HG03558 (cell line): ENCODE measurements at regions not wholly inside any gene's neighbourhood (a gene's known extent, or its start where the extent isn't known, plus 50 kb on each side); places are given as distances from the start of the nearest gene placed in this dataset.

Experiments used
- ATAC-seq: cut with Tn5 transposase; IDR thresholded peaks from one replicate; pipeline ENCODE4 v1.9.1; 2021; ENCODE audit warnings: moderate number of reproducible peaks; ENCODE audit not compliant: unreplicated experiment; ENCODE audit errors: extremely low read depth

DNA sequence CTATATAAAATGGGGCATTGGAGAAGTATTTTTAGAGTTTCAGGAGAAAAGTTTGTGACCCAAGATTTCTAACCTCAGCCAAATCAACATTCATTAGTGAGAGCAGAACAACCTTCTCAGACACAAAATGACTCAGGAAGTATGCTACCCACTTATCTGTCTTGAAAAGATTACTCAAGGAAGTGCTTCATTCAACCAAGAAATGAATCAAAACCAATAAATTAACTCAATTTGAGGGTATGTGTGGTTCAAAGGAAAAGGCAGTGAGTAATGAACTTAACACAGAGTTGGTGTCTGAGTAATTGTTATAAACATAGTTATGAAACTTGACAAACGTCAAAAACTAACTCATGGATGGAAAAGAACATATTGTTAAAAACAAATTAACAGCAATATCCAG, 227.6 kb downstream of the HAO1 start:
- no peak for ATAC-seq

DNA sequence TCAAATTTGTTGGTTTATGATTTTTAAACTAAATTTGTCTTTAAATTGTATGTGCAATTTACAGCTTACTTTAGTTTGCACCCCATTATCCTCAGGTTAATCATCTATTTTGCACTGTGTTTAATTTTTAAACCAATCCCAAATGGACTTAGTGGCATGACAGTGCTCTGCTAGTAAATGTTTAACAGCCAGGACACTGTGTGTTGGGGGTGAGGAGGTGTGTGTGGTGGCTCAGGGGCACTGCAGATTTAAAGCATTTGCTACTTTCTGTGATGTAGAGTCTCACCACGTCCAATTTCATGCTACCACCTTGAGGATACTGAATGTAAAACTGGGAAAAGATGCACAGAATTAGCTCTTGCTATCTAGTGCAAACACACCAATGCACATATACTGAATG, 225.7 kb downstream of the HAO1 start:
- no peak for ATAC-seq

- ATAC-seq = no peak
Observed at GRCh38 chr20:7716286-7716972, 223.8 kb downstream of the HAO1 start.

DNA sequence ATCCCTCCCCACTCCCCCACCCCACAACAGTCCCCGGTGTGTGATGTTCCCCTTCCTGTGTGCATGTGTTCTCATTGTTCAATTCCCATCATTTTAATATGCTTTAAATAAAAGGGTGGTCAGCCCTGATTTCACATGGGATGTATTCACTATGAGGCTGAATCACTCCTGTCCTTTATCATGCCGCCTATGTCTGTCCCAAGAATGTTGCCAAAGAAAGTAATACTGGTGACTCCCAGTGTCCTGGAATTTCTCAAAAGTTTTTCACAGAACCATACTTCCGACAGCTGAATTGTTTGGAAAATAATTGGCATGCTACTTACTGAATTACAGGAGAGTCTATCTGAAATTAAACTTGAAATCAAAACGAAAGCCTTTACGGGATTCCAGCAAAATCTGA, 217.7 kb downstream of the HAO1 start:
- ATAC-seq = no peak

DNA sequence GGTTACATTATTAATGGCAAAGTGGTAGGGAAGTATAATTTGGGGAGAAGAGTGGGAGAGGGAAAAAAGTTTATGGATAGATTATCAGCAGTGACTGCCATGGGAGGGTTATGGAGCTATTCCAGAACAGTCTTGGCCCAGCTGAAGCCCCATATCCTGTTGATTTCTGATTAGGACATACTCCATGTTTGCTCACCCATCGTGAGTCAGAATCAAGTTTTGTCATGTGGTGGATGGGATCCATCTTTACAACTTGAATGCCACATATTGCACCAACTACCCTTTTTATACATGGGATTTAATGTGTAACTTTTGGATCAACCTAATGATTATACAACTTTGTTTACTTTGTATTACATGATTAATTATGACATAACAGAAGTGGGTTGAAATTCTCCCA, 217.0 kb downstream of the HAO1 start:
- ATAC-seq = no peak

- no peak for ATAC-seq
Observed at GRCh38 chr20:7728338-7728737, 211.9 kb downstream of the HAO1 start.

GRCh38 chr20:7734216-7734615, 206.0 kb downstream of the HAO1 start:
- no peak for ATAC-seq

GRCh38 chr20:7736336-7736735, 203.9 kb downstream of the HAO1 start:
- ATAC-seq = no peak

DNA sequence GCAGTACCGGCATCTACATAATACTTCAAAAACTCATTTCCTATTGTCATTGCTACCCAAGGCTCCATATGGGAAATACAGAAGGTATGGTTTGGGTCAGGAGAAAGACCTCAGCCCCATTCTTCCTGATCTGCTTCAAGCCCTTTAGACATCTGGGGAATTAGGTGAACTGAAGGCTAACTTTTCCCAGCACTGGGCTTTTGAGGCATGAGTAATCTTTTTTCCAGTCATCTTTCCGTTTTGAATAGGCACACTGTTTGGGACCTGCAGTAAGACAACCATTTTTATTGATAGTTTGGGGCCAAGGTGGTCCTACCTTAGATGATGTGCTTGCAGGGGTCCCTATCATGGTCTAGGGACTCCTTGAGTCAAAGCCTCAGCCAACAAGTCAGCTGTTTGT, 198.4 kb downstream of the HAO1 start:
- no peak for ATAC-seq

DNA sequence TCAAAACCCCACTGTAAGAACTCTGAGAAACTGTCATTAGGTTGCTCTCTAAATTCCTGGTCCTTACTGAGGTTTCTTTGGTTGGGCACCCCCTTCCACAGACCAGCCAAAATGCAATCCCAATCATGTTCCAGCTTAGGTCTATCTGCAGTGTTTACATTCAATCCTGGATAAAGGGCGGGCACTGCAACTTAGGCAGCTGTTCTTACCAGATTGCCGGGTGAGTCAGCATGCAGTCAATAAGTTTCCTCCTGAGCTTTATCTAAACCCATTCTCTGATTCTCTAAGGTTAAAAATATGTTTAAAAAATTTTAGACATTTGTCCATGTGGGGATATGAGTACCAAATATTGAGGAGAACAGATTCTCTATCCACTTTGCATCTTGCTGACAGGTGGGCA, 197.8 kb downstream of the HAO1 start:
- no peak for ATAC-seq

DNA sequence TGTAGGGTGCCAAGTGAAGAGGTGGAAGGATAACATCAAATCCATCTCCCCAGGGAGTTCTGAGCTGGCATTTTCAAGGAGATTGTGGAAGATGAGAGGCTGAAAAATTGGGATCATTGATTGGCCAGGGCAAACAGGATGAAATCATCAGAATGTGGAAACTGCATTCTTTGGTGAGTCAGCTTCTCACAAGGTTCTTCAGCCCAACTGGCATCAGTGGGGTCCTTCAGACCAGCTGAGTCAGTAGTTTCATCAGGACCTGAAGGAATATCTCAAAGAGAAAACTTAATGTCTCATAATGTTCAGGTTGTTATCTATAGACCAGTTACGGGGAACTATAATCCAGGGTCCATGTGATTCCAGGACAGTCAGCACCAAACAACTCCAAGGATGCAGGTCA, 195.8 kb downstream of the HAO1 start:
- ATAC-seq = no peak

DNA sequence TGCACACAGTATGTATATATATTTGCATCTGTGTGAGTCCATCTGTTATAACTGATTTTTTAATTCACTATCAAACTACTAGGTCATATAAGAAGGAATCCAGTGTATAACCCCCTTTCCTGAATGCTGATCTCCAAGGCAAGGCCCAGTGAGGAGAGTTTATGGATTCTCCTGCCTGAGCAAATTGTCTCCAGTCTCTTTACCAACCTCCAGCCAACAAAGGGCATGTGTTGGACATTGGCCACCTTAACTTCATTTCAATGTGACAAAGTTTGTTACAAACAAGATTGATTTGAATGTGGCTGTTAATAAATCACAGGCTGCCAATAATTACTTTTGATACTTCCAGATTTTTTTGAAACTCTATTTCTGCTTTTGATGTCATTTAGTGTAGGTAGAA, 191.6 kb downstream of the HAO1 start:
- no peak for ATAC-seq

GRCh38 chr20:7754102-7754501, 186.2 kb downstream of the HAO1 start:
- ATAC-seq = no peak

- ATAC-seq = no peak
Observed at GRCh38 chr20:7758406-7758805, 181.9 kb downstream of the HAO1 start.

DNA sequence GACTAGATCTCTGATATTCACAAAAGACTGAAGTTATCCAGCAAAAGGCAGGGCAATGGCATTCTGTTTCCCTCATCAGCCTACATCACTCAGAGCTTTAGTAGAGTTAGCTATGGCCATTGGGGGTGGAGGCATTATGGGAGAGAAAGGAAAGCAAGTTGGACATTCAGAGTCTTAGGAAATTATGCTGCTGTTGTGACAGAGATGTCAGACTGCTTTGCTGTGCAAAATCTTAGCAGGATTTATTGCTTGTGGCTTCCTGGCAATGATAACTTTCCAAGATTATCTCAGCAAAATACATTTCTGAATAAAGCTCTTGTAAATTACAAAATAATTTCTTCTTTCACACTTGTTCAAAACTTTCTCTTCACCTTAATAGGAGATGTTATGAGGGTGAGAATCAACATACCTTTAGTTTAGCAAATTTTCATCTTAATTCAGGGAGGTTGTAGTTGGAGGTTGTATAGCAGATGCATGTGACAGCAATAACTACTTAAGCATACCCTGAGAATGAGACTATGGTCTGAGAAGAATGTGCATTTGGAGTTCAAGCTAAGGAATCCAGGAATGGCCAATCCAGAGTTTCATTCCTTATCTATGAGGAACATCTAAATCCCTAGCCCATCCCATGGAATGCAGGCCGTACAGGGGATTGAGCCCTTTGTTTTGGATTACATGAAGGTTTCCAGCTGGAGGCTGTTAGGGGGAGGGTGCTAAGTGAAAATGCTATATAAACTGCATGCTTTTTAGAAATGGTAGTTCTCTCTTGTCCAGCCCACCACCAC, 179.8 kb downstream of the HAO1 start:
- no peak for ATAC-seq

GRCh38 chr20:7765221-7765620, 175.0 kb downstream of the HAO1 start:
- ATAC-seq = peak; percentile 69

- ATAC-seq = no peak
Observed at GRCh38 chr20:7770046-7770445, 170.2 kb downstream of the HAO1 start.

DNA sequence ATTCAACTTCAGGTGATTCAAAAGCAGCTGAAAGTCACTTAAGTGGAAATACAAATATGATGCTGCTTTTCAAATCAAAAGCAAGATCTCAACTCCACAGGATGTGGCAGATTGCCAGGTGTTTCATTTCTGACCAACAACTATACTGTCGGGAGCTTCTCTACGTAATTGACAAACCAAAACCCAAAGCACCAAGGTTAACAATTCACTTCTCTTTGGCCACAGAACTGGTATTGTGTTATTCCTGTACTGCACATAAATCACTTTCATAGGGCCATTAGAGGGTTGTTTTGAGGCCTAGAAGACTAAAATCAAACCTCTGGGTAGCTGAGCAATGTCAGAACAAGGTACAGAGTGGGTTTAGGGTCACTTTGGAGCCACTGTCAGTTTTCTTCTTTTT, 169.7 kb downstream of the HAO1 start:
- ATAC-seq = peak; percentile 95

GRCh38 chr20:7772371-7772770, 167.9 kb downstream of the HAO1 start:
- no peak for ATAC-seq

- no peak for ATAC-seq
Observed at GRCh38 chr20:7773511-7773910, 166.7 kb downstream of the HAO1 start.

- ATAC-seq = no peak
Observed at GRCh38 chr20:7775072-7775471, 165.2 kb downstream of the HAO1 start.

GRCh38 chr20:7776148-7776547, 164.1 kb downstream of the HAO1 start:
- no peak for ATAC-seq
